K562 (cell line): ENCODE measurements at regions not wholly inside any gene's neighbourhood (a gene's known extent, or its start where the extent isn't known, plus 50 kb on each side); places are given as distances from the start of the nearest gene placed in this dataset.

Experiments used
- ATAC-seq: fragments of 200-7000 bp; cut with Tn5 transposase; 3 replicates; pipeline ENCODE4 v1.9.1; 2020; ENCODE audit warnings: moderate library complexity
- BruUV-seq: library from RNA; stranded (reverse); fragments of 400-500 nt; replicated peaks from 2 replicates; lab custom pipeline; 2021; lab: Mats Ljungman, UMichigan
- CTCF ChIA-PET: fragments of 300-600 bp; formaldehyde crosslinking; extraction: SDS; loops from one replicate; lab custom pipeline; 2021; ENCODE audit warnings: low intra/inter-chr PET ratio; lab: Yijun Ruan, JAX
- POLR2A ChIA-PET: fragments of 300-600, 350-650 bp; sonication (Branson Sonifier 250); formaldehyde crosslinking; extraction: SDS; loops from one replicate; lab custom pipeline; 2021; ENCODE audit warnings: antibody characterized with exemption, inconsistent platforms; lab: Yijun Ruan, JAX
- DNase-seq, 4 experiments: peaks; one replicate each; pipeline versions ENCODE4 v3.0.0 to v3.0.0-alpha.2; 2011 to 2018; ENCODE audit warnings: low spot score in 3 of 4, mixed read lengths in 3 of 4; ENCODE audit errors: extremely low read depth in 1 of 4
- FAIRE-seq: peaks from 2 replicates; lab custom pipeline; 2011; peaks lifted over from hg19 to GRCh38; lab: Jason Lieb, UNC
- H2AFZ ChIP-seq: 2 replicates; pipeline ENCODE4 v1.6.0; 2011; ENCODE audit warnings: low read depth, low read length, control low read depth, inconsistent platforms
- H3K27ac ChIP-seq: fragments of 200-600 bp; 3 replicates; pipeline ENCODE4 v1.8.0; 2011; ENCODE audit warnings: low read depth, mild to moderate bottlenecking, control low read depth, inconsistent platforms, low read length, moderate library complexity, mixed read lengths; ENCODE audit errors: extremely low read depth
- H3K27me3 ChIP-seq, 2 experiments: fragments of 300-600 bp in 1 of 2; 2 replicates in 1 of 2; 3 replicates in 1 of 2; pipeline versions ENCODE4 v1.6.0 to v1.8.0; 2011; ENCODE audit warnings: inconsistent platforms in 2 of 2, low read length in 2 of 2, mild to moderate bottlenecking in 1 of 2, mixed read lengths in 1 of 2, moderate library complexity in 1 of 2; ENCODE audit not compliant: control insufficient read depth in 2 of 2, insufficient read depth in 2 of 2
- H3K36me3 ChIP-seq: fragments of 300-600 bp; 3 replicates; pipeline ENCODE4 v1.8.0; 2011; ENCODE audit warnings: mild to moderate bottlenecking, low read length, inconsistent platforms; ENCODE audit not compliant: control insufficient read depth, insufficient read depth
- H3K4me1 ChIP-seq, 2 experiments: fragments of 200-600 bp in 1 of 2; replicated peaks in 1 of 2; 2 replicates in 1 of 2; 3 replicates in 1 of 2; pipeline versions ENCODE4 v1.5.1 to v1.8.0; 2011; ENCODE audit warnings: inconsistent platforms in 2 of 2, low read length in 2 of 2, mild to moderate bottlenecking in 1 of 2, mixed read lengths in 1 of 2, moderate library complexity in 1 of 2; ENCODE audit not compliant: control insufficient read depth in 2 of 2, insufficient read depth in 2 of 2
- H3K4me2 ChIP-seq: 2 replicates; pipeline ENCODE4 v1.6.1; 2011; ENCODE audit warnings: low read length, control low read depth, inconsistent platforms, mixed read lengths; ENCODE audit not compliant: insufficient read depth
- H3K4me3 ChIP-seq: fragments of 200-600 bp; sonication (generic), shearing (Covaris generic); 2 replicates; pipeline ENCODE4 v1.5.1; 2016; ENCODE audit warnings: control low read depth, inconsistent platforms
- H3K79me2 ChIP-seq: fragments of 200-600 bp; 3 replicates; pipeline ENCODE4 v1.8.0; 2011; ENCODE audit warnings: low read length, inconsistent platforms; ENCODE audit not compliant: control insufficient read depth, insufficient read depth
- H3K9ac ChIP-seq, 2 experiments: 2 replicates each; pipeline versions ENCODE4 v1.6.0 to v1.6.1; 2011; ENCODE audit warnings: low read depth in 2 of 2, low read length in 2 of 2, control low read depth in 1 of 2, inconsistent platforms in 1 of 2, mild to moderate bottlenecking in 1 of 2, mixed read lengths in 1 of 2; ENCODE audit not compliant: insufficient read depth in 1 of 2
- H3K9me1 ChIP-seq: one replicate; pipeline ENCODE4 v1.6.0; 2011; ENCODE audit warnings: inconsistent platforms, mild to moderate bottlenecking, low read length, moderate library complexity; ENCODE audit not compliant: control insufficient read depth, insufficient read depth
- H3K9me3 ChIP-seq: replicated peaks from 2 replicates; pipeline ENCODE4 v1.5.1; 2011; ENCODE audit warnings: low read depth, low read length, inconsistent platforms; ENCODE audit not compliant: control insufficient read depth, insufficient read depth
- H4K20me1 ChIP-seq: replicated peaks from 2 replicates; pipeline ENCODE4 v1.6.1; 2011; ENCODE audit warnings: low read length, inconsistent platforms, mixed read lengths; ENCODE audit not compliant: control insufficient read depth, insufficient read depth
- HMBOX1 ChIP-seq: sonication (generic); IDR thresholded peaks from 2 replicates; pipeline ENCODE4 v1.6.1; 2016
- MAFF ChIP-seq: IDR thresholded peaks from 2 replicates; pipeline ENCODE4 v1.6.1; 2012; ENCODE audit warnings: low read length, improper control_type of control experiment
- MCM2 ChIP-seq: fragments of 450-650 bp; IDR thresholded peaks from 2 replicates; pipeline ENCODE4 v1.6.1; 2017; ENCODE audit warnings: low read depth, mild to moderate bottlenecking
- MTA2 ChIP-seq: fragments of 450-650 bp; IDR thresholded peaks from 2 replicates; pipeline ENCODE4 v1.6.1; 2016; ENCODE audit warnings: low read depth
- TFAM ChIP-seq: fragments of 250-450 bp; sonication (Bioruptor Pico); conservative IDR thresholded peaks from 2 replicates; pipeline ENCODE4 v1.5.0; 2021; ENCODE audit warnings: mild to moderate bottlenecking, moderate library complexity
- WGBS: fragments of 100-300 bp; shearing (Covaris generic); methylation state at CpG from one replicate; pipeline ENCODE4 v1.1.6; 2016; ENCODE audit warnings: low coverage, mixed read lengths; ENCODE audit not compliant: insufficient coverage; ENCODE audit errors: missing lambda C conversion rate; 5-methylcytosine and 5-hydroxymethylcytosine counted together
- in situ Hi-C: fragments of 300-500 bp; cut with MboI; formaldehyde crosslinking; loops from 4 replicates; pipeline ENCODE4 v1.15.0; 2018; ENCODE audit warnings: inconsistent platforms, mixed read lengths
- intact Hi-C: fragments of 100-400 bp; cut with micrococcal nuclease; formaldehyde crosslinking; loops from 2 replicates; pipeline ENCODE4 v1.14.2; 2022
- TF ChIP-seq, protein P1 (sequence below): sonication (generic); formaldehyde crosslinking; IDR thresholded peaks from 2 replicates; pipeline ENCODE4 v1.8.0; 2022; ENCODE audit warnings: mild to moderate bottlenecking, low read depth, missing genetic modification reagents
- TF ChIP-seq, protein P2 (sequence below): IDR thresholded peaks from 3 replicates; pipeline ENCODE4 v1.6.1; 2011; ENCODE audit warnings: borderline replicate concordance, mild to moderate bottlenecking, moderate library complexity; ENCODE audit not compliant: insufficient read length; ENCODE audit errors: extremely low read depth
- TF ChIP-seq, protein P3 (sequence below): sonication (generic); formaldehyde crosslinking; IDR thresholded peaks from 2 replicates; pipeline ENCODE4 v1.8.1; 2023; ENCODE audit warnings: mild to moderate bottlenecking, missing genetic modification reagents

- WGBS, result 0% methylated on average over 9 of the region's 11 CpGs
Observed at GRCh38 chr10:130795819-130796218, 515.7 kb downstream of the TCERG1L start.

DNA sequence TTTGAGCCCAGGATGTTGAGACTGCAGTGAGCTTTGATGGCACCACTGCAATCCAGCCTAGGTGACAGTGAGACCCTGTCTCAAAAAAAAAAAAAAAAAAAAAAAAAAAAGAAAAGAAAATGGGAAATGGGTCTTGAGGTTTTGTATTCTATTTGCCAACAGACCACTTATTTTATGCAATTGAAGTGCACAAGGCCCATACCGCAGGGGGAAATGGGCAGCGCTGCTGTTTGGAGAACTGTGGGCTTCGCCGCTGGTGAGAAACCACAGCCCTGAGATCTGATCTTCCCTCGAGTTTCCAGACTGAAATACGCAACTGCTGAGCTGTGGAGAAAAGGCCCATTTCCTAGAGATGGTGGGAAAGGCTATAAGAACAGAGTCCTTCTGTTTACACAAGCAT is 512.0 kb downstream of the TCERG1L start:
- Histone ChIP-seq H3K4me2 (no peak overlapping the region), H3K9me1 (no peaks in the 10 kb centered on the region), H3K9ac (no peak overlapping the region), H3K27me3 (0 out of 5 replicates have a peak, but pooled peaks cover 0 to 4% of the 10 kb centered on the region in 2 experiments), H3K79me2 (no peaks in the 10 kb centered on the region), H2AFZ (no peak overlapping the region), H3K4me1 (no peaks in the 10 kb centered on the region), H3K9me3 (no peaks in the 10 kb centered on the region), H3K27ac (no peak overlapping the region), H3K36me3 (no peaks in the 10 kb centered on the region), H3K4me3 (no peak overlapping the region), H4K20me1 (no peaks in the 10 kb centered on the region)
- no TSS peak for BruUV-seq
- FAIRE-seq, result no peak
- DNase-seq, result no peak
- 0% methylated on average over 6 of the region's 6 CpGs for WGBS
- ChIA-PET CTCF (no interaction called here), POLR2A (no interaction called here)
- ATAC-seq, result no peak
- intact Hi-C loops (no loop called here), in situ Hi-C loops (no loop called here)
- TF ChIP-seq MAFF (no peak), TFAM (no peak), HMBOX1 (no peak), MCM2 (no peak)
- TF ChIP-seq, protein P1, sequence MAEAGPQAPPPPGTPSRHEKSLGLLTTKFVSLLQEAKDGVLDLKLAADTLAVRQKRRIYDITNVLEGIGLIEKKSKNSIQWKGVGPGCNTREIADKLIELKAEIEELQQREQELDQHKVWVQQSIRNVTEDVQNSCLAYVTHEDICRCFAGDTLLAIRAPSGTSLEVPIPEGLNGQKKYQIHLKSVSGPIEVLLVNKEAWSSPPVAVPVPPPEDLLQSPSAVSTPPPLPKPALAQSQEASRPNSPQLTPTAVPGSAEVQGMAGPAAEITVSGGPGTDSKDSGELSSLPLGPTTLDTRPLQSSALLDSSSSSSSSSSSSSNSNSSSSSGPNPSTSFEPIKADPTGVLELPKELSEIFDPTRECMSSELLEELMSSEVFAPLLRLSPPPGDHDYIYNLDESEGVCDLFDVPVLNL (CRISPR knock-in tag), result no peak
- TF ChIP-seq, protein P2, sequence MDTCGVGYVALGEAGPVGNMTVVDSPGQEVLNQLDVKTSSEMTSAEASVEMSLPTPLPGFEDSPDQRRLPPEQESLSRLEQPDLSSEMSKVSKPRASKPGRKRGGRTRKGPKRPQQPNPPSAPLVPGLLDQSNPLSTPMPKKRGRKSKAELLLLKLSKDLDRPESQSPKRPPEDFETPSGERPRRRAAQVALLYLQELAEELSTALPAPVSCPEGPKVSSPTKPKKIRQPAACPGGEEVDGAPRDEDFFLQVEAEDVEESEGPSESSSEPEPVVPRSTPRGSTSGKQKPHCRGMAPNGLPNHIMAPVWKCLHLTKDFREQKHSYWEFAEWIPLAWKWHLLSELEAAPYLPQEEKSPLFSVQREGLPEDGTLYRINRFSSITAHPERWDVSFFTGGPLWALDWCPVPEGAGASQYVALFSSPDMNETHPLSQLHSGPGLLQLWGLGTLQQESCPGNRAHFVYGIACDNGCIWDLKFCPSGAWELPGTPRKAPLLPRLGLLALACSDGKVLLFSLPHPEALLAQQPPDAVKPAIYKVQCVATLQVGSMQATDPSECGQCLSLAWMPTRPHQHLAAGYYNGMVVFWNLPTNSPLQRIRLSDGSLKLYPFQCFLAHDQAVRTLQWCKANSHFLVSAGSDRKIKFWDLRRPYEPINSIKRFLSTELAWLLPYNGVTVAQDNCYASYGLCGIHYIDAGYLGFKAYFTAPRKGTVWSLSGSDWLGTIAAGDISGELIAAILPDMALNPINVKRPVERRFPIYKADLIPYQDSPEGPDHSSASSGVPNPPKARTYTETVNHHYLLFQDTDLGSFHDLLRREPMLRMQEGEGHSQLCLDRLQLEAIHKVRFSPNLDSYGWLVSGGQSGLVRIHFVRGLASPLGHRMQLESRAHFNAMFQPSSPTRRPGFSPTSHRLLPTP, result no peak

More at GRCh38 chr10:130795819-130796218, 515.7 kb downstream of the TCERG1L start:
- no peak overlapping the region for H2AFZ ChIP-seq
- FAIRE-seq (no peak), DNase-seq (no peak), ATAC-seq (no peak)
- H3K9me1 ChIP-seq, result no peaks in the 10 kb centered on the region
- no peak overlapping the region for H3K9ac ChIP-seq
- no peaks in the 10 kb centered on the region for H3K9me3 ChIP-seq
- H3K27me3 ChIP-seq, result no peaks in the 10 kb centered on the region
- H3K36me3 ChIP-seq, result no peaks in the 10 kb centered on the region
- no peak for TF ChIP-seq MTA2
- TF ChIP-seq, protein P3, sequence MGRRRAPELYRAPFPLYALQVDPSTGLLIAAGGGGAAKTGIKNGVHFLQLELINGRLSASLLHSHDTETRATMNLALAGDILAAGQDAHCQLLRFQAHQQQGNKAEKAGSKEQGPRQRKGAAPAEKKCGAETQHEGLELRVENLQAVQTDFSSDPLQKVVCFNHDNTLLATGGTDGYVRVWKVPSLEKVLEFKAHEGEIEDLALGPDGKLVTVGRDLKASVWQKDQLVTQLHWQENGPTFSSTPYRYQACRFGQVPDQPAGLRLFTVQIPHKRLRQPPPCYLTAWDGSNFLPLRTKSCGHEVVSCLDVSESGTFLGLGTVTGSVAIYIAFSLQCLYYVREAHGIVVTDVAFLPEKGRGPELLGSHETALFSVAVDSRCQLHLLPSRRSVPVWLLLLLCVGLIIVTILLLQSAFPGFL (CRISPR knock-in tag), result no peak
- H3K4me2 ChIP-seq, result no peak overlapping the region
- no peaks in the 10 kb centered on the region for H3K79me2 ChIP-seq
- H3K27ac ChIP-seq, result no peak overlapping the region
- H3K4me3 ChIP-seq, result no peak overlapping the region
- intact Hi-C loops, result no loop called here
- H4K20me1 ChIP-seq, result no peaks in the 10 kb centered on the region
- H3K4me1 ChIP-seq, result no peaks in the 10 kb centered on the region
- POLR2A ChIA-PET, result no interaction called here
- in situ Hi-C loops, result no loop called here
- CTCF ChIA-PET, result no interaction called here
- no TSS peak for BruUV-seq
